A549 (cell line): ENCODE measurements at regions not wholly inside any gene's neighbourhood (a gene's known extent, or its start where the extent isn't known, plus 50 kb on each side); places are given as distances from the start of the nearest gene placed in this dataset.

Experiments
- ATAC-seq, 2 experiments: fragments of 200-7000 bp in 1 of 2; fragments of >200 bp in 1 of 2; cut with Nextera tagmentation in 1 of 2; cut with Tn5 transposase in 1 of 2; 3 replicates each; pipeline versions ENCODE4 v1.8.0 to v1.9.1; 2018 to 2020; ENCODE audit warnings: mild to moderate bottlenecking in 1 of 2, moderate library complexity in 1 of 2
- CTCF ChIA-PET: fragments of 300-600 bp; sonication (Branson Sonifier 250); formaldehyde crosslinking; extraction: SDS; loops from one replicate; lab custom pipeline; 2021; ENCODE audit warnings: antibody characterized with exemption, inconsistent platforms; lab: Yijun Ruan, JAX
- POLR2A ChIA-PET: fragments of 350-600 bp; formaldehyde crosslinking; extraction: SDS; loops from one replicate; lab custom pipeline; 2021; ENCODE audit warnings: antibody characterized with exemption, inconsistent platforms; lab: Yijun Ruan, JAX
- DNase-seq, 2 experiments: peaks; one replicate each; pipeline versions ENCODE4 v3.0.0 to v3.0.0-alpha.2; 2011 to 2016; ENCODE audit warnings: low read depth in 1 of 2, low spot score in 1 of 2
- FAIRE-seq: peaks from 2 replicates; lab custom pipeline; 2011; peaks lifted over from hg19 to GRCh38; lab: Jason Lieb, UNC
- H3K27ac ChIP-seq, 2 experiments: fragments of >200 bp; sonication (Bioruptor Twin); formaldehyde crosslinking; 3 replicates each; pipeline ENCODE4 v1.5.1; 2016 to 2017
- H3K4me1 ChIP-seq: fragments of >200 bp; sonication (Bioruptor Twin); formaldehyde crosslinking; 3 replicates; pipeline ENCODE4 v1.6.1; 2016
- H3K4me2 ChIP-seq: fragments of >200 bp; sonication (Bioruptor Twin); formaldehyde crosslinking; 3 replicates; pipeline ENCODE4 v1.6.1; 2016
- H3K4me3 ChIP-seq: fragments of >200 bp; sonication (Bioruptor Twin); formaldehyde crosslinking; 3 replicates; pipeline ENCODE4 v1.5.1; 2016
- H3K9me3 ChIP-seq: fragments of >200 bp; sonication (Bioruptor Twin); formaldehyde crosslinking; 3 replicates; pipeline ENCODE4 v1.6.1; 2016
- CBX8 ChIP-seq: fragments of 200-600 bp; sonication (generic); IDR thresholded peaks from 2 replicates; pipeline ENCODE4 v1.6.1; 2016
- CHD4 ChIP-seq: fragments of 200-600 bp; sonication (generic); IDR thresholded peaks from 2 replicates; pipeline ENCODE4 v1.6.1; 2016; ENCODE audit warnings: antibody characterized with exemption, mild to moderate bottlenecking, borderline replicate concordance
- EHF ChIP-seq: fragments of 250-450 bp; sonication (Bioruptor Pico); IDR thresholded peaks from 2 replicates; pipeline ENCODE4 v1.5.0; 2020; ENCODE audit warnings: mild to moderate bottlenecking
- FOSB ChIP-seq: fragments of 250-450 bp; sonication (Bioruptor Pico); IDR thresholded peaks from 2 replicates; pipeline ENCODE4 v1.5.0; 2020; ENCODE audit warnings: mild to moderate bottlenecking, moderate library complexity
- FOSL2 ChIP-seq, 2 experiments: fragments of 450-650 bp in 1 of 2; fragments of >200 bp in 1 of 2; sonication (Bioruptor Twin) in 1 of 2; formaldehyde crosslinking; IDR thresholded peaks; 2 replicates each; pipeline versions ENCODE4 v1.5.0 to v1.6.1; 2016 to 2020; ENCODE audit warnings: mild to moderate bottlenecking in 1 of 2, moderate library complexity in 1 of 2
- HDAC2 ChIP-seq: fragments of 200-600 bp; sonication (generic); IDR thresholded peaks from 2 replicates; pipeline ENCODE4 v1.6.1; 2016
- HOXA7 ChIP-seq: fragments of 250-450 bp; sonication (Bioruptor Pico); IDR thresholded peaks from 2 replicates; pipeline ENCODE4 v1.5.0; 2020; ENCODE audit warnings: mild to moderate bottlenecking, moderate library complexity
- JUN ChIP-seq, 2 experiments: fragments of >200 bp; sonication (Bioruptor Twin); formaldehyde crosslinking; IDR thresholded peaks; 2 replicates in 1 of 2; 3 replicates in 1 of 2; pipeline ENCODE4 v1.6.1; 2016 to 2017
- KDM1A ChIP-seq: fragments of 200-600 bp; sonication (generic); IDR thresholded peaks from 2 replicates; pipeline ENCODE4 v1.6.1; 2016; ENCODE audit warnings: low read depth, mild to moderate bottlenecking
- MAFK ChIP-seq: fragments of 450-650 bp; IDR thresholded peaks from 2 replicates; pipeline ENCODE4 v1.6.1; 2014; ENCODE audit not compliant: partially characterized antibody
- MYC ChIP-seq: IDR thresholded peaks from 2 replicates; pipeline ENCODE4 v1.6.1; 2012; ENCODE audit warnings: mild to moderate bottlenecking, inconsistent platforms, low read length, improper control_type of control experiment, borderline replicate concordance
- NFE2L2 ChIP-seq: fragments of 150-350 bp; conservative IDR thresholded peaks from 2 replicates; pipeline ENCODE4 v1.6.1; 2014; ENCODE audit warnings: low read length
- NR3C1 ChIP-seq: fragments of >200 bp; sonication (Bioruptor Twin); formaldehyde crosslinking; IDR thresholded peaks from 3 replicates; pipeline ENCODE4 v1.6.1; 2017
- POLR2AphosphoS2 ChIP-seq: conservative IDR thresholded peaks from 2 replicates; pipeline ENCODE4 v1.6.1; 2012; ENCODE audit warnings: low read length, improper control_type of control experiment, inconsistent platforms
- RNF2 ChIP-seq: fragments of 200-600 bp; sonication (generic); IDR thresholded peaks from 2 replicates; pipeline ENCODE4 v1.6.1; 2016; ENCODE audit warnings: low read depth, mild to moderate bottlenecking, antibody characterized with exemption, moderate library complexity, borderline replicate concordance
- SREBF2 ChIP-seq: fragments of 450-650 bp; IDR thresholded peaks from 2 replicates; pipeline ENCODE4 v1.6.1; 2014; ENCODE audit warnings: mild to moderate bottlenecking, moderate library complexity
- TP53 ChIP-seq: fragments of 250-450 bp; sonication (Bioruptor Pico); IDR thresholded peaks from 2 replicates; pipeline ENCODE4 v1.5.0; 2021; ENCODE audit warnings: mild to moderate bottlenecking, moderate library complexity
- ZC3H11A ChIP-seq: fragments of 450-650 bp; IDR thresholded peaks from 2 replicates; pipeline ENCODE4 v1.6.1; 2014; ENCODE audit warnings: antibody characterized with exemption, mild to moderate bottlenecking
- ZNF302 ChIP-seq: fragments of 250-450 bp; sonication (Bioruptor Pico); IDR thresholded peaks from 2 replicates; pipeline ENCODE4 v1.9.0; 2021; ENCODE audit warnings: inconsistent platforms, mild to moderate bottlenecking, moderate library complexity
- ZSCAN20 ChIP-seq: fragments of 250-450 bp; sonication (Bioruptor Pico); IDR thresholded peaks from 2 replicates; pipeline ENCODE4 v1.8.0; 2022; ENCODE audit warnings: mild to moderate bottlenecking, moderate library complexity
- WGBS: methylation state at CpG from one replicate; pipeline ENCODE4 v1.1.6; 2017; ENCODE audit errors: missing lambda C conversion rate; 5-methylcytosine and 5-hydroxymethylcytosine counted together
- TF ChIP-seq, protein P1 (sequence below): fragments of >200 bp; sonication (Bioruptor Twin); formaldehyde crosslinking; IDR thresholded peaks from 3 replicates; pipeline ENCODE4 v1.6.1; 2016
- TF ChIP-seq, protein P2 (sequence below): fragments of 450-650 bp; IDR thresholded peaks from 2 replicates; pipeline ENCODE4 v1.6.1; 2014; ENCODE audit warnings: antibody characterized with exemption
- TF ChIP-seq, protein P3 (sequence below): fragments of 150-350 bp; IDR thresholded peaks from 2 replicates; pipeline ENCODE4 v1.6.1; 2014; ENCODE audit warnings: low read depth, mild to moderate bottlenecking, low read length
- TF ChIP-seq, protein P4 (sequence below): fragments of 200-600 bp; sonication (generic); IDR thresholded peaks from 2 replicates; pipeline ENCODE4 v1.6.1; 2016; ENCODE audit warnings: antibody characterized with exemption, mild to moderate bottlenecking, moderate library complexity

DNA sequence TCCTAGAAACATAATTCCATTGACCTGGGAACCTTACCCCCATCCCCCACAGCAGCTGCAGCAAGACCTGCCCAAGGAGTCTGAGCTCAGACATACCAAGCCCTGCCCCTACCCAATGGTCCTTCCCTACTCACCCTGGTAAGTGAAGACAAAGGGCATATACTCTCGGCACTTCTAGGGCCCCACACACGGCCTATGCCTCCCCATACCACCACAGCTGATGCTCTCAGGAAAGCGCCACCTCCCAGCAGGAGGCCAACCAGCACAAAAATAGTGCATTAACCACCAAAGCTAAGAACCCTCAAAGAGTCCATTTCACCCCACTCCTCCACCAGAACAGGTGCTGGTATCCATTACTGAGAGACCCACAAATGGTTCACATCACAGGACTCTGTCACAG, 74.4 kb upstream of the GUCY1A2 start (continued):
- TF ChIP-seq JUN (IDR thresholded peaks at IDR 0.05) = no peak
- TF ChIP-seq HOXA7 (CRISPR knock-in tag) = no peak
- TF ChIP-seq CHD4 = no peak
- TF ChIP-seq FOSL2 (IDR thresholded peaks at IDR 0.05) = no peak
- TF ChIP-seq FOSL2 (CRISPR knock-in tag; IDR thresholded peaks at IDR 0.05) = no peak
- no peak for TF ChIP-seq POLR2AphosphoS2
- TF ChIP-seq TP53 (CRISPR knock-in tag) = no peak
- TF ChIP-seq ZSCAN20 = no peak
- TF ChIP-seq, protein P1, sequence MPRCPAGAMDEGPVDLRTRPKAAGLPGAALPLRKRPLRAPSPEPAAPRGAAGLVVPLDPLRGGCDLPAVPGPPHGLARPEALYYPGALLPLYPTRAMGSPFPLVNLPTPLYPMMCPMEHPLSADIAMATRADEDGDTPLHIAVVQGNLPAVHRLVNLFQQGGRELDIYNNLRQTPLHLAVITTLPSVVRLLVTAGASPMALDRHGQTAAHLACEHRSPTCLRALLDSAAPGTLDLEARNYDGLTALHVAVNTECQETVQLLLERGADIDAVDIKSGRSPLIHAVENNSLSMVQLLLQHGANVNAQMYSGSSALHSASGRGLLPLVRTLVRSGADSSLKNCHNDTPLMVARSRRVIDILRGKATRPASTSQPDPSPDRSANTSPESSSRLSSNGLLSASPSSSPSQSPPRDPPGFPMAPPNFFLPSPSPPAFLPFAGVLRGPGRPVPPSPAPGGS = no peak
- TF ChIP-seq MAFK = no peak
- TF ChIP-seq, protein P2, sequence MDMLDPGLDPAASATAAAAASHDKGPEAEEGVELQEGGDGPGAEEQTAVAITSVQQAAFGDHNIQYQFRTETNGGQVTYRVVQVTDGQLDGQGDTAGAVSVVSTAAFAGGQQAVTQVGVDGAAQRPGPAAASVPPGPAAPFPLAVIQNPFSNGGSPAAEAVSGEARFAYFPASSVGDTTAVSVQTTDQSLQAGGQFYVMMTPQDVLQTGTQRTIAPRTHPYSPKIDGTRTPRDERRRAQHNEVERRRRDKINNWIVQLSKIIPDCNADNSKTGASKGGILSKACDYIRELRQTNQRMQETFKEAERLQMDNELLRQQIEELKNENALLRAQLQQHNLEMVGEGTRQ = no peak

DNA sequence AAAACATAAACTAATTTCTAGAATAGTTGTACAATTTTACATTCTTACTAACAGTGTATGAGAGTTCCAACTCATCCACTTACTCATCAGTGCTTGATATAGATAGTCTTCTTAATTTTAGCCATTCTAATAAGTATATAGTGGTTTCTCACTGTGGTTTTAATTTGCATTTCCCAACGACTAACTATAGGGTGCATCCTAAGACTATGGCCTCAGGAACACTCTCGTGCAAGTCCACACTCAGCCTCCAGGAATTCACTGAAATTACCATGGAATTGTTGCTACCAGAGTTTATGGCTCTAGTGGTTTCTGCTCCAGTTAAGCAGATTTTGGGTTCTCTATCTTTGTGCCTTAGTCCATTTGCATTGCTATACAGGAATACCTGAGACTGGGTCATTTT, 60.1 kb upstream of the GUCY1A2 start:
- peak in 1 of 2 experiments; percentile 3 for DNase-seq
- ATAC-seq = no peak
- CTCF ChIA-PET = no interaction called here

DNA sequence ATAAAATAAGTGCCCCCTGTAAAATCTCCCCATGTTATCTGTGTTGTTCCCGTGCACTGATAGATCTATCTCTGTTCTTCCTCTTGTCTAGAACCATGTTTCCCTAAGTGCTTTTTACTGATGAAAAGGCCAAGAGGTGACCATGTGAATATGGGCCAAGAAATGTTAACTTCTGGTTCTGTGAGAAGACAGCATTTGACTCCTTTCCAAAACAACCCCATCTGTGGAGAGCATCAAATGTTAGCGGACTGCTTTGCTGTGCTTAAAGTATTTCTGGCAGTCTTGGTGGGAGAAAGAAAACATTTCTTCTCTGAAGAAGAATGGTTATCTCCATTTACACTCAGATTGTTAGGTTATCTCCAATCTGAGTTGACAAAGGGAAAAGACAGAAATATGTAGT, 58.6 kb upstream of the GUCY1A2 start:
- no peaks in the 10 kb centered on the region for H3K9me3 ChIP-seq
- FAIRE-seq (no peak), ATAC-seq (no peak), DNase-seq (no peak)
- no peak overlapping the region for H3K4me2 ChIP-seq
- WGBS = 34% methylated on average over 2 of the region's 2 CpGs
- H3K27ac ChIP-seq = no peak overlapping the region
- H3K4me3 ChIP-seq = no peak overlapping the region
- ChIA-PET CTCF (no interaction called here), POLR2A (no interaction called here)
- no peaks in the 10 kb centered on the region for H3K4me1 ChIP-seq
- TF ChIP-seq RNF2 = no peak
- no peak for TF ChIP-seq FOSB (CRISPR knock-in tag)
- TF ChIP-seq ZC3H11A = no peak
- TF ChIP-seq KDM1A = no peak
- TF ChIP-seq HDAC2 = no peak
- TF ChIP-seq, protein P3, sequence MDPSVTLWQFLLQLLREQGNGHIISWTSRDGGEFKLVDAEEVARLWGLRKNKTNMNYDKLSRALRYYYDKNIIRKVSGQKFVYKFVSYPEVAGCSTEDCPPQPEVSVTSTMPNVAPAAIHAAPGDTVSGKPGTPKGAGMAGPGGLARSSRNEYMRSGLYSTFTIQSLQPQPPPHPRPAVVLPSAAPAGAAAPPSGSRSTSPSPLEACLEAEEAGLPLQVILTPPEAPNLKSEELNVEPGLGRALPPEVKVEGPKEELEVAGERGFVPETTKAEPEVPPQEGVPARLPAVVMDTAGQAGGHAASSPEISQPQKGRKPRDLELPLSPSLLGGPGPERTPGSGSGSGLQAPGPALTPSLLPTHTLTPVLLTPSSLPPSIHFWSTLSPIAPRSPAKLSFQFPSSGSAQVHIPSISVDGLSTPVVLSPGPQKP = no peak

More for the DNA sequence above, 60.1 kb upstream of the GUCY1A2 start:
- no peak overlapping the region for H3K27ac ChIP-seq
- no peak for TF ChIP-seq ZNF302 (CRISPR knock-in tag)
- TF ChIP-seq NR3C1 = no peak
- no peak for TF ChIP-seq TP53 (CRISPR knock-in tag)
- no peak for TF ChIP-seq CBX8
- no peak for TF ChIP-seq POLR2AphosphoS2
- TF ChIP-seq FOSL2 (IDR thresholded peaks at IDR 0.05) = no peak
- no peak for TF ChIP-seq FOSL2 (CRISPR knock-in tag; IDR thresholded peaks at IDR 0.05)
- TF ChIP-seq MAFK = no peak
- no peak for TF ChIP-seq SREBF2
- TF ChIP-seq MYC = no peak
- TF ChIP-seq KDM1A = no peak
- TF ChIP-seq NFE2L2 = no peak
- TF ChIP-seq, protein P4, sequence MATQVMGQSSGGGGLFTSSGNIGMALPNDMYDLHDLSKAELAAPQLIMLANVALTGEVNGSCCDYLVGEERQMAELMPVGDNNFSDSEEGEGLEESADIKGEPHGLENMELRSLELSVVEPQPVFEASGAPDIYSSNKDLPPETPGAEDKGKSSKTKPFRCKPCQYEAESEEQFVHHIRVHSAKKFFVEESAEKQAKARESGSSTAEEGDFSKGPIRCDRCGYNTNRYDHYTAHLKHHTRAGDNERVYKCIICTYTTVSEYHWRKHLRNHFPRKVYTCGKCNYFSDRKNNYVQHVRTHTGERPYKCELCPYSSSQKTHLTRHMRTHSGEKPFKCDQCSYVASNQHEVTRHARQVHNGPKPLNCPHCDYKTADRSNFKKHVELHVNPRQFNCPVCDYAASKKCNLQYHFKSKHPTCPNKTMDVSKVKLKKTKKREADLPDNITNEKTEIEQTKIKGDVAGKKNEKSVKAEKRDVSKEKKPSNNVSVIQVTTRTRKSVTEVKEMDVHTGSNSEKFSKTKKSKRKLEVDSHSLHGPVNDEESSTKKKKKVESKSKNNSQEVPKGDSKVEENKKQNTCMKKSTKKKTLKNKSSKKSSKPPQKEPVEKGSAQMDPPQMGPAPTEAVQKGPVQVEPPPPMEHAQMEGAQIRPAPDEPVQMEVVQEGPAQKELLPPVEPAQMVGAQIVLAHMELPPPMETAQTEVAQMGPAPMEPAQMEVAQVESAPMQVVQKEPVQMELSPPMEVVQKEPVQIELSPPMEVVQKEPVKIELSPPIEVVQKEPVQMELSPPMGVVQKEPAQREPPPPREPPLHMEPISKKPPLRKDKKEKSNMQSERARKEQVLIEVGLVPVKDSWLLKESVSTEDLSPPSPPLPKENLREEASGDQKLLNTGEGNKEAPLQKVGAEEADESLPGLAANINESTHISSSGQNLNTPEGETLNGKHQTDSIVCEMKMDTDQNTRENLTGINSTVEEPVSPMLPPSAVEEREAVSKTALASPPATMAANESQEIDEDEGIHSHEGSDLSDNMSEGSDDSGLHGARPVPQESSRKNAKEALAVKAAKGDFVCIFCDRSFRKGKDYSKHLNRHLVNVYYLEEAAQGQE = no peak
- TF ChIP-seq, protein P2 = no peak
- no peak for TF ChIP-seq JUN (IDR thresholded peaks at IDR 0.05)
- no peak for TF ChIP-seq EHF
- no peak for TF ChIP-seq RNF2
- no peaks in the 10 kb centered on the region for H3K4me1 ChIP-seq
- POLR2A ChIA-PET = no interaction called here
- WGBS = 0% methylated on average over 2 of the region's 2 CpGs
- H3K4me3 ChIP-seq = no peak overlapping the region
- H3K9me3 ChIP-seq = no peaks in the 10 kb centered on the region
- no peak overlapping the region for H3K4me2 ChIP-seq
- FAIRE-seq = no peak
